ENCODE measurements at regions not wholly inside any gene's neighbourhood (a gene's known extent, or its start where the extent isn't known, plus 50 kb on each side); places are given as distances from the start of the nearest gene placed in this dataset.

GRCh38 chr15:85980946-85981345, 98.7 kb upstream of the AGBL1 start:
- H3K4me3 ChIP-seq (ENCODE audit: low read depth, low read length): no peak overlapping the region
- TF ChIP-seq CTCF (IDR thresholded peaks at IDR 0.05; ENCODE audit: borderline replicate concordance, insufficient read depth, low read depth, low read length): no peak

- no peak for TF ChIP-seq CTCF (IDR thresholded peaks at IDR 0.05; ENCODE audit: borderline replicate concordance, insufficient read depth, low read depth, low read length)
Measured at GRCh38 chr15:85984241-85984640, 95.4 kb upstream of the AGBL1 start.

GRCh38 chr15:85986116-85986515, 93.6 kb upstream of the AGBL1 start:
- no peak for TF ChIP-seq CTCF (IDR thresholded peaks at IDR 0.05; ENCODE audit: borderline replicate concordance, insufficient read depth, low read depth, low read length)

More at GRCh38 chr15:85984241-85984640, 95.4 kb upstream of the AGBL1 start:
- no peak overlapping the region for H3K4me3 ChIP-seq (ENCODE audit: low read depth, low read length)

GRCh38 chr15:85986741-85987140, 92.9 kb upstream of the AGBL1 start:
- no peak overlapping the region for H3K4me3 ChIP-seq (ENCODE audit: low read depth, low read length)
- TF ChIP-seq CTCF (IDR thresholded peaks at IDR 0.05; ENCODE audit: borderline replicate concordance, insufficient read depth, low read depth, low read length): no peak

More at GRCh38 chr15:85986116-85986515, 93.6 kb upstream of the AGBL1 start:
- H3K4me3 ChIP-seq (ENCODE audit: low read depth, low read length): no peak overlapping the region

GRCh38 chr15:85988741-85989140, 90.9 kb upstream of the AGBL1 start:
- no peak for TF ChIP-seq CTCF (IDR thresholded peaks at IDR 0.05; ENCODE audit: borderline replicate concordance, insufficient read depth, low read depth, low read length)
- no peak overlapping the region for H3K4me3 ChIP-seq (ENCODE audit: low read depth, low read length)

- no peak for TF ChIP-seq CTCF (IDR thresholded peaks at IDR 0.05; ENCODE audit: borderline replicate concordance, insufficient read depth, low read depth, low read length)
- H3K4me3 ChIP-seq (ENCODE audit: low read depth, low read length): no peak overlapping the region
Measured at GRCh38 chr15:85992224-85992623, 87.4 kb upstream of the AGBL1 start.

- TF ChIP-seq CTCF (IDR thresholded peaks at IDR 0.05; ENCODE audit: borderline replicate concordance, insufficient read depth, low read depth, low read length): no peak
- H3K4me3 ChIP-seq (ENCODE audit: low read depth, low read length): no peak overlapping the region
Measured at GRCh38 chr15:85993116-85993515, 86.6 kb upstream of the AGBL1 start.
